H1 (cell line): ENCODE measurements at regions not wholly inside any gene's neighbourhood (a gene's known extent, or its start where the extent isn't known, plus 50 kb on each side); places are given as distances from the start of the nearest gene placed in this dataset.

ENCODE experiments used
- CTCF ChIA-PET: fragments of 300-600 bp; sonication (Branson Sonifier 250); formaldehyde crosslinking; loops from one replicate; lab custom pipeline; 2021; ENCODE audit not compliant: partially characterized antibody; lab: Charles Lee
- POLR2A ChIA-PET: fragments of 300-600 bp; sonication (Branson Sonifier 250); formaldehyde crosslinking; loops from one replicate; lab custom pipeline; 2021; ENCODE audit warnings: inconsistent platforms; ENCODE audit not compliant: partially characterized antibody; lab: Charles Lee
- DNase-seq, 2 experiments: peaks; one replicate each; pipeline versions ENCODE4 v3.0.0 to v3.0.0-alpha.2; 2010 to 2022; ENCODE audit warnings: low spot score in 2 of 2, low read depth in 1 of 2, mixed read lengths in 1 of 2
- FAIRE-seq: peaks from 2 replicates; lab custom pipeline; 2011; peaks lifted over from hg19 to GRCh38; lab: Jason Lieb, UNC
- H2AFZ ChIP-seq: 2 replicates; pipeline ENCODE4 v1.8.1; 2012; ENCODE audit warnings: low read length, inconsistent platforms
- H2AK5ac ChIP-seq: 2 replicates; pipeline ENCODE4 v1.6.1; 2013; ENCODE audit warnings: low read depth, low read length
- H2BK120ac ChIP-seq: replicated peaks from 2 replicates; pipeline ENCODE3; 2013; ENCODE audit warnings: low read depth, low read length, inconsistent platforms
- H2BK12ac ChIP-seq: 2 replicates; pipeline ENCODE4 v1.6.1; 2013; ENCODE audit warnings: low read depth, low read length
- H2BK15ac ChIP-seq: 2 replicates; pipeline ENCODE4 v1.6.1; 2013; ENCODE audit warnings: low read length
- H2BK20ac ChIP-seq: 2 replicates; pipeline ENCODE4 v1.6.1; 2013; ENCODE audit warnings: low read length
- H2BK5ac ChIP-seq: 2 replicates; pipeline ENCODE4 v1.6.1; 2013; ENCODE audit warnings: low read depth, low read length
- H3K14ac ChIP-seq: 2 replicates; pipeline ENCODE4 v1.6.1; 2013; ENCODE audit warnings: inconsistent platforms; ENCODE audit not compliant: insufficient read length
- H3K18ac ChIP-seq: 2 replicates; pipeline ENCODE4 v1.6.1; 2013; ENCODE audit warnings: low read length; ENCODE audit errors: extremely low read depth
- H3K23ac ChIP-seq: 2 replicates; pipeline ENCODE4 v1.6.1; 2013; ENCODE audit warnings: inconsistent platforms; ENCODE audit not compliant: insufficient read length
- H3K23me2 ChIP-seq: 2 replicates; pipeline ENCODE4 v1.6.1; 2013; ENCODE audit warnings: low read depth, low read length
- H3K27ac ChIP-seq: 2 replicates; pipeline ENCODE4 v1.6.1; 2011; ENCODE audit warnings: low read depth, low read length, inconsistent platforms
- H3K27me3 ChIP-seq, 4 experiments: replicated peaks in 1 of 4; 1 replicate in 1 of 4; 2 replicates in 3 of 4; pipeline versions ENCODE4 v1.6.1 to v1.8.1; 2011 to 2013; ENCODE audit warnings: low read length in 3 of 4, mild to moderate bottlenecking in 3 of 4, inconsistent platforms in 2 of 4, mixed read lengths in 2 of 4, moderate library complexity in 1 of 4; ENCODE audit not compliant: control insufficient read depth in 3 of 4, insufficient read depth in 3 of 4; ENCODE audit errors: extremely low read depth in 1 of 4
- H3K36me3 ChIP-seq, 4 experiments: 2 replicates each; pipeline versions ENCODE4 v1.6.1 to v1.8.1; 2011 to 2013; ENCODE audit warnings: mild to moderate bottlenecking in 4 of 4, low read length in 3 of 4, moderate library complexity in 2 of 4, control low read depth in 1 of 4, inconsistent platforms in 1 of 4; ENCODE audit not compliant: insufficient read depth in 4 of 4, control insufficient read depth in 2 of 4
- H3K4ac ChIP-seq: replicated peaks from 2 replicates; pipeline ENCODE3; 2013; ENCODE audit warnings: low read length, low read depth, mixed read lengths, inconsistent platforms; ENCODE audit not compliant: insufficient read length
- H3K4me1 ChIP-seq, 4 experiments: replicated peaks in 1 of 4; 1 replicate in 1 of 4; 2 replicates in 3 of 4; pipeline versions ENCODE4 v1.6.1 to v1.8.1; 2011 to 2013; ENCODE audit warnings: low read length in 3 of 4, inconsistent platforms in 2 of 4, mixed read lengths in 1 of 4; ENCODE audit not compliant: insufficient read depth in 4 of 4, control insufficient read depth in 3 of 4
- H3K4me2 ChIP-seq, 2 experiments: 2 replicates each; pipeline versions ENCODE4 v1.6.1 to v1.8.1; 2011 to 2013; ENCODE audit warnings: low read depth in 2 of 2, low read length in 2 of 2, control low read depth in 1 of 2, inconsistent platforms in 1 of 2, mild to moderate bottlenecking in 1 of 2; ENCODE audit not compliant: insufficient read depth in 1 of 2
- H3K4me3 ChIP-seq, 4 experiments: fragments of 200-600, 300-600 bp in 1 of 4; sonication (generic), shearing (Covaris generic), sonication (Bioruptor Twin) in 1 of 4; 2 replicates each; pipeline versions ENCODE4 v1.5.1 to v1.8.1; 2011 to 2016; ENCODE audit warnings: low read length in 4 of 4, low read depth in 3 of 4, control low read depth in 2 of 4, inconsistent platforms in 2 of 4, mild to moderate bottlenecking in 2 of 4, mixed read lengths in 1 of 4, moderate library complexity in 1 of 4; ENCODE audit not compliant: insufficient read depth in 2 of 4; ENCODE audit errors: extremely low read depth in 1 of 4
- H3K56ac ChIP-seq: replicated peaks from 2 replicates; pipeline ENCODE3; 2013; ENCODE audit warnings: low read depth, mild to moderate bottlenecking, mixed read lengths, low read length, inconsistent platforms; ENCODE audit not compliant: insufficient read length
- H3K79me1 ChIP-seq: 2 replicates; pipeline ENCODE4 v1.6.1; 2013; ENCODE audit warnings: low read depth, low read length, control low read depth
- H3K79me2 ChIP-seq, 2 experiments: 2 replicates each; pipeline versions ENCODE4 v1.6.1 to v1.8.1; 2012 to 2013; ENCODE audit warnings: low read length in 2 of 2, mild to moderate bottlenecking in 2 of 2, inconsistent platforms in 1 of 2; ENCODE audit not compliant: insufficient read depth in 2 of 2, control insufficient read depth in 1 of 2
- H3K9ac ChIP-seq, 4 experiments: replicated peaks in 1 of 4; 1 replicate in 1 of 4; 2 replicates in 3 of 4; pipeline versions ENCODE4 v1.6.1 to v1.8.1; 2011 to 2013; ENCODE audit warnings: low read depth in 3 of 4, low read length in 3 of 4, control low read depth in 2 of 4, mild to moderate bottlenecking in 2 of 4, moderate library complexity in 2 of 4, inconsistent platforms in 1 of 4; ENCODE audit errors: extremely low read depth in 1 of 4
- H3K9me3 ChIP-seq, 2 experiments: 2 replicates each; pipeline versions ENCODE4 v1.6.1 to v1.8.1; 2012 to 2013; ENCODE audit warnings: mild to moderate bottlenecking in 2 of 2, moderate library complexity in 2 of 2, control low read depth in 1 of 2, inconsistent platforms in 1 of 2, low read depth in 1 of 2, low read length in 1 of 2, mixed read lengths in 1 of 2; ENCODE audit not compliant: insufficient read depth in 2 of 2
- H4K20me1 ChIP-seq, 2 experiments: replicated peaks in 1 of 2; 2 replicates each; pipeline versions ENCODE3 to v1.8.1; 2011 to 2013; ENCODE audit warnings: inconsistent platforms in 2 of 2, low read length in 2 of 2, mild to moderate bottlenecking in 1 of 2; ENCODE audit not compliant: insufficient read depth in 2 of 2, control insufficient read depth in 1 of 2
- H4K5ac ChIP-seq: 2 replicates; pipeline ENCODE4 v1.6.1; 2013; ENCODE audit warnings: low read length, low read depth, mixed read lengths, inconsistent platforms; ENCODE audit not compliant: insufficient read length
- H4K8ac ChIP-seq: 2 replicates; pipeline ENCODE4 v1.8.0; 2013; ENCODE audit warnings: mild to moderate bottlenecking, moderate library complexity, low read length, inconsistent platforms; ENCODE audit not compliant: insufficient read depth; ENCODE audit errors: extremely low read depth
- H4K91ac ChIP-seq: replicated peaks from 2 replicates; pipeline ENCODE3; 2013; ENCODE audit warnings: low read length, mixed read lengths, inconsistent platforms; ENCODE audit not compliant: insufficient read length
- BCL11A ChIP-seq, 2 experiments: IDR thresholded peaks; one replicate each; pipeline ENCODE4 v1.6.1; 2011; ENCODE audit warnings: low read depth in 2 of 2, low read length in 2 of 2, mild to moderate bottlenecking in 2 of 2
- CEBPB ChIP-seq: IDR thresholded peaks from 2 replicates; pipeline ENCODE4 v1.6.1; 2012; ENCODE audit warnings: low read depth, low read length
- EGR1 ChIP-seq: IDR thresholded peaks from 2 replicates; pipeline ENCODE4 v1.6.1; 2011; ENCODE audit warnings: low read depth, low read length, borderline replicate concordance
- NRF1 ChIP-seq: IDR thresholded peaks from 2 replicates; pipeline ENCODE4 v1.6.1; 2011; ENCODE audit warnings: mild to moderate bottlenecking, low read depth, low read length, improper control_type of control experiment
- RNF2 ChIP-seq: fragments of 200-900, 300-1000 bp; sonication (generic); IDR thresholded peaks from 2 replicates; pipeline ENCODE4 v1.7.1; 2016; ENCODE audit warnings: borderline replicate concordance, low read depth, mild to moderate bottlenecking, antibody characterized with exemption, low read length; ENCODE audit not compliant: poor library complexity, severe bottlenecking; ENCODE audit errors: missing control alignments
- SAP30 ChIP-seq: fragments of 300-600 bp; sonication (generic); IDR thresholded peaks from 2 replicates; pipeline ENCODE4 v1.7.1; 2012; ENCODE audit warnings: low read length, moderate library complexity, mild to moderate bottlenecking, inconsistent platforms; ENCODE audit not compliant: insufficient read depth, insufficient replicate concordance
- SIRT6 ChIP-seq: IDR thresholded peaks from one replicate; pipeline ENCODE4 v1.7.1; 2012; ENCODE audit warnings: low read length, inconsistent platforms
- SP2 ChIP-seq: IDR thresholded peaks from 2 replicates; pipeline ENCODE4 v1.6.1; 2012; ENCODE audit warnings: mild to moderate bottlenecking, low read length, inconsistent platforms
- SRF ChIP-seq: IDR thresholded peaks from 2 replicates; pipeline ENCODE4 v1.6.1; 2011; ENCODE audit warnings: mild to moderate bottlenecking, low read depth, low read length, moderate library complexity
- TAF1 ChIP-seq: IDR thresholded peaks from 2 replicates; pipeline ENCODE4 v1.6.1; 2011; ENCODE audit warnings: mild to moderate bottlenecking, low read depth, low read length
- TBP ChIP-seq: IDR thresholded peaks from 2 replicates; pipeline ENCODE4 v1.6.1; 2011; ENCODE audit warnings: low read depth, low read length, improper control_type of control experiment
- ZNF274 ChIP-seq: IDR thresholded peaks from 2 replicates; pipeline ENCODE4 v1.7.0; 2012; ENCODE audit warnings: low read length, borderline replicate concordance; ENCODE audit errors: extremely low read depth
- WGBS, 2 experiments: shearing (Covaris generic) in 1 of 2; methylation state at CpG; one replicate each; pipeline versions ENCODE4 v1.1.6 to v1.1.7; 2013 to 2015; ENCODE audit warnings: low lambda C conversion rate in 2 of 2, mixed read lengths in 2 of 2, inconsistent platforms in 1 of 2, low coverage in 1 of 2, missing lambda C conversion rate in 1 of 2; ENCODE audit not compliant: insufficient replicate concordance in 2 of 2, insufficient coverage in 1 of 2, insufficient read length in 1 of 2; ENCODE audit errors: extremely low coverage in 1 of 2, missing lambda C conversion rate in 1 of 2; 5-methylcytosine and 5-hydroxymethylcytosine counted together
- TF ChIP-seq, protein P1 (sequence below): IDR thresholded peaks from 2 replicates; pipeline ENCODE4 v1.6.1; 2012; ENCODE audit warnings: inconsistent platforms
- TF ChIP-seq, protein P2 (sequence below): IDR thresholded peaks from 2 replicates; pipeline ENCODE4 v1.6.1; 2011; ENCODE audit warnings: low read length, improper control_type of control experiment

DNA sequence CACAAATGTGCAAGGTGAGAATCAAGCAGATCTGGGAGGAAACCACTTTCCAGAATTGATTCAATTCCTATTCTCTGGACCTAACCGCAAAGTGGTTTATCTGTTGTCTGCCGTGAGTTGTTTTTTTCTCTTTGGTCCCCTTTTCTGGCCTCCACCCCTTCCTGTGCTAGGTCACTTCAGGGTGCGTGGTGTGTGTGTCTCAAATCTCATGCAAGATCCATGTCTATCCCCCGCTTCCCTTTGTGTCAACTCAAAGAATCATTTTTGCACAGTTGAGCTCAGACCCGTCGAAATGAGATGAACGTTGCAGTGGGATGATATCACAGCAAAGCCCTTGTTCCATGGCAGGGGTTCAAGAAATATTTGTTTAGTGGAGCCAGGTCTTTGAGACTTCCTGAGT is 184.5 kb downstream of the GATA3 start:
- H2BK12ac ChIP-seq = no peak overlapping the region
- H3K23ac ChIP-seq = no peak overlapping the region
- H4K5ac ChIP-seq = no peak overlapping the region
- H3K4ac ChIP-seq = no peak overlapping the region
- no peak overlapping the region for H4K8ac ChIP-seq
- H2BK15ac ChIP-seq = no peak overlapping the region
- H3K23me2 ChIP-seq = no peaks in the 10 kb centered on the region
- ChIA-PET CTCF (interaction anchor here (0.8 kb wide), 1 partner anchor 161 kb away, joined by 3 read pairs; no protein-coding TSS in a partner anchor), POLR2A (no interaction called here)
- H3K56ac ChIP-seq = no peak overlapping the region
- no peak overlapping the region for H2BK5ac ChIP-seq
- H3K27me3 ChIP-seq = no peaks in the 10 kb centered on the region
- H3K14ac ChIP-seq = no peak overlapping the region
- H3K27ac ChIP-seq = no peak overlapping the region
- no peak overlapping the region for H2AK5ac ChIP-seq
- H3K9me3 ChIP-seq = no peaks in the 10 kb centered on the region
- no peak overlapping the region for H4K91ac ChIP-seq
- H3K4me1 ChIP-seq = no peaks in the 10 kb centered on the region
- no peak overlapping the region for H2AFZ ChIP-seq
- H2BK120ac ChIP-seq = no peak overlapping the region
- no peaks in the 10 kb centered on the region for H4K20me1 ChIP-seq
- no peak for FAIRE-seq
- H3K36me3 ChIP-seq = no peaks in the 10 kb centered on the region
- H3K79me2 ChIP-seq = no peaks in the 10 kb centered on the region
- H3K4me3 ChIP-seq = no peak overlapping the region
- no peak overlapping the region for H2BK20ac ChIP-seq
- no peak for TF ChIP-seq SP2
- TF ChIP-seq, protein P1, sequence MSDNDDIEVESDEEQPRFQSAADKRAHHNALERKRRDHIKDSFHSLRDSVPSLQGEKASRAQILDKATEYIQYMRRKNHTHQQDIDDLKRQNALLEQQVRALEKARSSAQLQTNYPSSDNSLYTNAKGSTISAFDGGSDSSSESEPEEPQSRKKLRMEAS = no peak
- TF ChIP-seq ZNF274 = no peak
- no peak for TF ChIP-seq SRF
- no peak for TF ChIP-seq SAP30
- TF ChIP-seq TAF1 = no peak
- TF ChIP-seq RNF2 = no peak
- no peak for TF ChIP-seq NRF1
- TF ChIP-seq TBP = no peak
- no peak for TF ChIP-seq CEBPB
- no peak for TF ChIP-seq BCL11A (IDR thresholded peaks at IDR 0.05; ENCODE audit: low read depth in 2 of 2, low read length in 2 of 2)
- TF ChIP-seq, protein P2, sequence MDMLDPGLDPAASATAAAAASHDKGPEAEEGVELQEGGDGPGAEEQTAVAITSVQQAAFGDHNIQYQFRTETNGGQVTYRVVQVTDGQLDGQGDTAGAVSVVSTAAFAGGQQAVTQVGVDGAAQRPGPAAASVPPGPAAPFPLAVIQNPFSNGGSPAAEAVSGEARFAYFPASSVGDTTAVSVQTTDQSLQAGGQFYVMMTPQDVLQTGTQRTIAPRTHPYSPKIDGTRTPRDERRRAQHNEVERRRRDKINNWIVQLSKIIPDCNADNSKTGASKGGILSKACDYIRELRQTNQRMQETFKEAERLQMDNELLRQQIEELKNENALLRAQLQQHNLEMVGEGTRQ = no peak
- TF ChIP-seq SIRT6 = no peak
- no peak for TF ChIP-seq EGR1
- no peak overlapping the region for H3K9ac ChIP-seq
- no peak overlapping the region for H3K4me2 ChIP-seq
- no peak overlapping the region for H3K18ac ChIP-seq
- no peak for DNase-seq
- WGBS, 2 experiments = 89% methylated on average over 7 of the region's 7 CpGs; no CpG with 5 or more reads in 1 of the 2 experiments
- no peaks in the 10 kb centered on the region for H3K79me1 ChIP-seq
